Vagina (tissue), 2 donors: ENCODE measurements at regions not wholly inside any gene's neighbourhood (a gene's known extent, or its start where the extent isn't known, plus 50 kb on each side); places are given as distances from the start of the nearest gene placed in this dataset.
A peak's percentile ranks its signal among the peaks of the same experiment; 100 is the strongest.

Experiments used
- DNase-seq, 2 donors: peaks; one replicate each; pipeline ENCODE4 v3.0.0-alpha.2; 2017; ENCODE audit errors: extremely low spot score in 2 of 2
- H3K27ac ChIP-seq: fragments of 200-600 bp; sonication (generic); one replicate; pipeline ENCODE4 v1.5.1; 2019
- H3K27me3 ChIP-seq: fragments of 200-600 bp; sonication (generic); one replicate; pipeline ENCODE4 v1.5.1; 2019
- H3K36me3 ChIP-seq, 2 donors: fragments of 200-600 bp; sonication (generic); one replicate each; pipeline ENCODE4 v1.5.1; 2017 to 2019
- H3K4me1 ChIP-seq: fragments of 200-600 bp; sonication (generic); one replicate; pipeline ENCODE4 v1.5.1; 2019
- H3K4me3 ChIP-seq, 2 donors: fragments of 200-600 bp; sonication (generic); 1 replicate in 1 of 2; 2 replicates in 1 of 2; pipeline ENCODE4 v1.5.1; 2016 to 2019
- H3K9me3 ChIP-seq: fragments of 200-600 bp; sonication (generic); one replicate; pipeline ENCODE4 v1.5.1; 2019
- CTCF ChIP-seq, 3 experiments: fragments of 450-650 bp in 2 of 3; fragments of 200-600 bp in 1 of 3; sonication (generic) in 1 of 3; IDR thresholded peaks; one replicate each; pipeline ENCODE4 v1.5.1; 2017 to 2019; ENCODE audit warnings: antibody characterized with exemption in 3 of 3, mild to moderate bottlenecking in 2 of 3, moderate library complexity in 2 of 3
- POLR2A ChIP-seq, 2 donors: fragments of 450-650 bp; IDR thresholded peaks; one replicate each; pipeline ENCODE4 v1.6.1; 2017; ENCODE audit warnings: antibody characterized with exemption in 2 of 2, mild to moderate bottlenecking in 2 of 2, moderate library complexity in 2 of 2
- POLR2AphosphoS5 ChIP-seq, 2 donors: sonication (generic); formaldehyde crosslinking; IDR thresholded peaks; one replicate each; pipeline ENCODE4 v1.9.0; 2017; ENCODE audit warnings: antibody characterized with exemption in 2 of 2, mild to moderate bottlenecking in 2 of 2, low read depth in 1 of 2; ENCODE audit not compliant: insufficient read depth in 1 of 2
- intact Hi-C: fragments of 100-400 bp; cut with DNase I; formaldehyde crosslinking; loops from one replicate; pipeline ENCODE4 v1.15.1; 2023

- intact Hi-C loops: no loop called here
- H3K36me3 ChIP-seq: no peaks in the 10 kb centered on the region
- TF ChIP-seq POLR2A (IDR thresholded peaks at IDR 0.05): no peak
- no peak overlapping the region for H3K27ac ChIP-seq
- H3K4me3 ChIP-seq: no peak overlapping the region
- peaks cover 4% of the 10 kb centered on the region for H3K4me1 ChIP-seq
- peak in 1 of 2 donors; percentile 5 for DNase-seq
- no peaks in the 10 kb centered on the region for H3K27me3 ChIP-seq
- H3K9me3 ChIP-seq: no peaks in the 10 kb centered on the region
Measured at GRCh38 chr5:6814816-6815215, 101.6 kb downstream of the TENT4A start.

GRCh38 chr5:6818594-6819511 is 105.6 kb downstream of the TENT4A start:
- TF ChIP-seq POLR2A (IDR thresholded peaks at IDR 0.05) (no peak), POLR2AphosphoS5 (IDR thresholded peaks at IDR 0.05; ENCODE audit: insufficient read depth in 1 of 2, low read depth in 1 of 2) (no peak), CTCF (IDR thresholded peaks at IDR 0.05) (no peak)
- Histone ChIP-seq H3K4me1 (no peaks in the 10 kb centered on the region), H3K27me3 (no peaks in the 10 kb centered on the region), H3K27ac (no peak overlapping the region), H3K9me3 (no peaks in the 10 kb centered on the region), H3K36me3 (no peaks in the 10 kb centered on the region), H3K4me3 (no peak overlapping the region)
- intact Hi-C loops: no loop called here
- DNase-seq: peak in 1 of 2 donors; percentile 58

GRCh38 chr5:6819521-6819920 is 106.3 kb downstream of the TENT4A start:
- no peaks in the 10 kb centered on the region for H3K36me3 ChIP-seq
- H3K9me3 ChIP-seq: no peaks in the 10 kb centered on the region
- DNase-seq: no peak
- intact Hi-C loops: no loop called here
- no peak overlapping the region for H3K27ac ChIP-seq
- H3K4me1 ChIP-seq: no peaks in the 10 kb centered on the region
- H3K4me3 ChIP-seq: no peak overlapping the region
- H3K27me3 ChIP-seq: no peaks in the 10 kb centered on the region
- no peak for TF ChIP-seq POLR2AphosphoS5 (IDR thresholded peaks at IDR 0.05; ENCODE audit: insufficient read depth in 1 of 2, low read depth in 1 of 2)
- TF ChIP-seq POLR2A (IDR thresholded peaks at IDR 0.05): no peak
- no peak for TF ChIP-seq CTCF (IDR thresholded peaks at IDR 0.05)

- no peak for TF ChIP-seq POLR2A (IDR thresholded peaks at IDR 0.05)
- TF ChIP-seq POLR2AphosphoS5 (IDR thresholded peaks at IDR 0.05; ENCODE audit: insufficient read depth in 1 of 2, low read depth in 1 of 2): no peak
- no peak for TF ChIP-seq CTCF (IDR thresholded peaks at IDR 0.05)
- H3K4me1 ChIP-seq: no peaks in the 10 kb centered on the region
- H3K27me3 ChIP-seq: no peaks in the 10 kb centered on the region
- H3K9me3 ChIP-seq: no peaks in the 10 kb centered on the region
- no peaks in the 10 kb centered on the region for H3K36me3 ChIP-seq
- no peak for DNase-seq
- intact Hi-C loops: no loop called here
- no peak overlapping the region for H3K27ac ChIP-seq
- H3K4me3 ChIP-seq: no peak overlapping the region
Measured at GRCh38 chr5:6820851-6821479, 107.7 kb downstream of the TENT4A start.

- H3K9me3 ChIP-seq: no peaks in the 10 kb centered on the region
- no peak overlapping the region for H3K4me3 ChIP-seq
- no peak for DNase-seq
- TF ChIP-seq CTCF (IDR thresholded peaks at IDR 0.05) (no peak), POLR2AphosphoS5 (IDR thresholded peaks at IDR 0.05; ENCODE audit: insufficient read depth in 1 of 2, low read depth in 1 of 2) (no peak), POLR2A (IDR thresholded peaks at IDR 0.05) (no peak)
- intact Hi-C loops: no loop called here
- H3K27ac ChIP-seq: no peak overlapping the region
- H3K36me3 ChIP-seq: no peaks in the 10 kb centered on the region
- no peaks in the 10 kb centered on the region for H3K4me1 ChIP-seq
- no peaks in the 10 kb centered on the region for H3K27me3 ChIP-seq
Measured at GRCh38 chr5:6822068-6822467, 108.8 kb downstream of the TENT4A start.
